Activated CD4-positive, alpha-beta T cell treated with anti-CD3 and anti-CD28 coated beads, Interleukin-2, Interleukin-6, amounts not matched to agents 100 ng/mL and 50 ng/mL, durations not matched to agents 16 hours and 8 hours (primary cell): ENCODE measurements at regions not wholly inside any gene's neighbourhood (a gene's known extent, or its start where the extent isn't known, plus 50 kb on each side); places are given as distances from the start of the nearest gene placed in this dataset.
"Not testable (repeated sequence)": the region's sequence is repeated elsewhere in the genome, so short reads cannot be mapped to it uniquely, and the experiment has no call there.

ENCODE experiments used
- DNase-seq: peaks from one replicate; pipeline ENCODE4 v3.0.0-alpha.2; 2020

- no peak for DNase-seq
These were observed 717.0 kb upstream of the TMPRSS15 start for GRCh38 chr21:19120591-19120990.

- no peak for DNase-seq
These were observed 718.8 kb upstream of the TMPRSS15 start for GRCh38 chr21:19122356-19122755.

GRCh38 chr21:19123053-19123452 is 719.5 kb upstream of the TMPRSS15 start:
- DNase-seq, result no peak

GRCh38 chr21:19123525-19123924 is 719.9 kb upstream of the TMPRSS15 start:
- no peak for DNase-seq

- DNase-seq, result no peak
These were observed 721.1 kb upstream of the TMPRSS15 start for GRCh38 chr21:19124691-19125090.

- no peak for DNase-seq
These were observed 726.9 kb upstream of the TMPRSS15 start for GRCh38 chr21:19130379-19131028.

GRCh38 chr21:19141511-19141910 is 737.9 kb upstream of the TMPRSS15 start:
- DNase-seq, result no peak

GRCh38 chr21:19145682-19146293 is 742.2 kb upstream of the TMPRSS15 start:
- DNase-seq, result no peak

- no peak for DNase-seq
These were observed 744.5 kb upstream of the TMPRSS15 start for GRCh38 chr21:19148056-19148455.

- DNase-seq, result no peak
These were observed 768.0 kb upstream of the TMPRSS15 start for GRCh38 chr21:19171585-19171984.

- no peak for DNase-seq
These were observed 778.1 kb upstream of the TMPRSS15 start for GRCh38 chr21:19181604-19182140.

- DNase-seq, result no peak
These were observed 794.4 kb upstream of the TMPRSS15 start for GRCh38 chr21:19197950-19198349.

- no peak for DNase-seq
These were observed 795.2 kb upstream of the TMPRSS15 start for GRCh38 chr21:19198801-19199200.

GRCh38 chr21:19218163-19218562 is 814.6 kb upstream of the TMPRSS15 start:
- no peak for DNase-seq

GRCh38 chr21:19224090-19224489 is 820.5 kb upstream of the TMPRSS15 start:
- no peak for DNase-seq

GRCh38 chr21:19228226-19228625 is 824.6 kb upstream of the TMPRSS15 start:
- DNase-seq, result no peak

- DNase-seq, result not testable (repeated sequence)
These were observed 830.3 kb upstream of the TMPRSS15 start for GRCh38 chr21:19233841-19234240.

GRCh38 chr21:19236209-19236608 is 832.6 kb upstream of the TMPRSS15 start:
- no peak for DNase-seq

- no peak for DNase-seq
These were observed 834.0 kb upstream of the TMPRSS15 start for GRCh38 chr21:19237608-19238007.

- DNase-seq, result no peak
These were observed 836.1 kb upstream of the TMPRSS15 start for GRCh38 chr21:19239696-19240095.

- DNase-seq, result no peak
These were observed 841.1 kb upstream of the TMPRSS15 start for GRCh38 chr21:19244502-19245187.

GRCh38 chr21:19245188-19245580 is 841.6 kb upstream of the TMPRSS15 start:
- no peak for DNase-seq

- DNase-seq, result no peak
These were observed 842.4 kb upstream of the TMPRSS15 start for GRCh38 chr21:19246018-19246417.
